Right lobe of liver (tissue), 6 donors: ENCODE measurements at regions not wholly inside any gene's neighbourhood (a gene's known extent, or its start where the extent isn't known, plus 50 kb on each side); places are given as distances from the start of the nearest gene placed in this dataset.

Source experiments
- ATAC-seq, 4 donors: fragments of 200-7000 bp; cut with Tn5 transposase; one replicate each; pipeline ENCODE4 v1.9.1; 2020; ENCODE audit warnings: mild to moderate bottlenecking in 4 of 4, moderate library complexity in 4 of 4
- DNase-seq, 3 donors: peaks; one replicate each; pipeline ENCODE4 v3.0.0-alpha.2; 2020
- H3K27ac ChIP-seq, 3 donors: fragments of 200-600 bp; one replicate each; pipeline ENCODE4 v1.8.0; 2022
- H3K27me3 ChIP-seq, 2 donors: fragments of 200-600 bp; one replicate each; pipeline ENCODE4 v1.8.0; 2022
- H3K36me3 ChIP-seq, 4 donors: fragments of 200-600 bp; sonication (generic) in 1 of 4; one replicate each; pipeline versions ENCODE4 v1.5.1 to v1.8.0; 2017 to 2022; ENCODE audit warnings: control low read depth in 1 of 4
- H3K4me1 ChIP-seq, 4 donors: fragments of 200-600 bp; sonication (generic) in 1 of 4; one replicate each; pipeline versions ENCODE4 v1.5.1 to v1.8.0; 2017 to 2022; ENCODE audit warnings: control low read depth in 1 of 4
- H3K4me3 ChIP-seq, 3 donors: fragments of 200-600 bp; one replicate each; pipeline ENCODE4 v1.8.0; 2022
- H3K9me3 ChIP-seq, 4 donors: fragments of 200-600 bp; sonication (generic) in 1 of 4; one replicate each; pipeline versions ENCODE4 v1.5.1 to v1.8.0; 2017 to 2022; ENCODE audit warnings: control low read depth in 1 of 4
- POLR2A ChIP-seq: fragments of 450-650 bp; IDR thresholded peaks from one replicate; pipeline ENCODE4 v1.6.1; 2017; ENCODE audit warnings: antibody characterized with exemption, mild to moderate bottlenecking
- WGBS: methylation state at CpG from one replicate; pipeline ENCODE4 v1.1.6; 2018; ENCODE audit warnings: low coverage, low lambda C conversion rate; ENCODE audit not compliant: insufficient coverage; ENCODE audit errors: missing lambda C conversion rate; 5-methylcytosine and 5-hydroxymethylcytosine counted together
- intact Hi-C, 2 donors: fragments of 100-400 bp; cut with DNase I; formaldehyde crosslinking; loops; one replicate each; pipeline versions ENCODE4 v1.11.2 to v1.14.1; 2022
- TF ChIP-seq, protein P1 (sequence below), 4 donors: fragments of 200-600 bp in 3 of 4; fragments of 450-650 bp in 1 of 4; IDR thresholded peaks; one replicate each; pipeline versions ENCODE4 v1.5.1 to v1.8.0; 2016 to 2022; ENCODE audit warnings: antibody characterized with exemption in 4 of 4, mild to moderate bottlenecking in 2 of 4
- donor health status: DM: no; HTN: yes; CAD: no.
- donor health status: DM: no; HTN: no; CAD: no.
- donor health status: DM: no; HTN: no; CAD: no.
- donor health status: DM: no; HTN: yes; CAD: no.
- donor health status: DM: no; HTN: yes; CAD: no.

DNA sequence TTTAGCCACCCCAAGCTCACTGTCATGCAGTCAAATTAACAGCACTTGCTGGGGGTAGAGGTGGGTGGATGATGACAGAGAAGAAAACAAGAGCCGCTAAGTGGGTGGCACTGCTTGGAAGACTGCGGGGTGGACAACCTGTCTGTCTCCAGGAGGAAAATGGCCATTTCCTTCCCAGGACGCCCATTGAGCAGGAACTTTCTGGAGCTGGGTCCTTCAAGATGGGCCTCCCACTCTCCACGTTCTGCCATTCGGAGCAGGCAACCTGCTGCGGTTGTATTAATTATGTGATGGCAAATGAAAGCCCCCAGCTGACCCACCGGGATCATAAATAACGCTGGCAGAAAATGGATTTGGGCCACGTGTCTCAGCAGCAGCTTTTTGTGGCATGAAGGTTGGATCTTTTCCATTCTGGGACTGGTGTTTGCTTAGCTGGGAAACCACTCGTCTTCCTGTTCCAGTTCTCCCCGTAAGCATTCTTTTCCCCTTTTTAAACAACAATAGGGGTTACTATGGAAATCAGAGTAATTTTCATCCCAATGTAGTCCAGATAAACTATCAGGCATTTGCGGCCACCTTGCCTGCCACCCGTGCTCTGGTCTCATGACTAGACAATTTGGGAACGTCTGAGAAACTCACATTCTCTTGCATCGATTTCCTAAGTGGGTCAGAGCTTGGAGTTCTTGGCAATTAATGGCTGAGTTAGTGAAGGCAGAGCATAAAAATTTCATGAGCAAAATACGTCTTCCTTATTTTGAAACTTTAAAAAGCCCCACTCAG lies 215.5 kb downstream of the ANKRD60 start:
- TF ChIP-seq, protein P1, sequence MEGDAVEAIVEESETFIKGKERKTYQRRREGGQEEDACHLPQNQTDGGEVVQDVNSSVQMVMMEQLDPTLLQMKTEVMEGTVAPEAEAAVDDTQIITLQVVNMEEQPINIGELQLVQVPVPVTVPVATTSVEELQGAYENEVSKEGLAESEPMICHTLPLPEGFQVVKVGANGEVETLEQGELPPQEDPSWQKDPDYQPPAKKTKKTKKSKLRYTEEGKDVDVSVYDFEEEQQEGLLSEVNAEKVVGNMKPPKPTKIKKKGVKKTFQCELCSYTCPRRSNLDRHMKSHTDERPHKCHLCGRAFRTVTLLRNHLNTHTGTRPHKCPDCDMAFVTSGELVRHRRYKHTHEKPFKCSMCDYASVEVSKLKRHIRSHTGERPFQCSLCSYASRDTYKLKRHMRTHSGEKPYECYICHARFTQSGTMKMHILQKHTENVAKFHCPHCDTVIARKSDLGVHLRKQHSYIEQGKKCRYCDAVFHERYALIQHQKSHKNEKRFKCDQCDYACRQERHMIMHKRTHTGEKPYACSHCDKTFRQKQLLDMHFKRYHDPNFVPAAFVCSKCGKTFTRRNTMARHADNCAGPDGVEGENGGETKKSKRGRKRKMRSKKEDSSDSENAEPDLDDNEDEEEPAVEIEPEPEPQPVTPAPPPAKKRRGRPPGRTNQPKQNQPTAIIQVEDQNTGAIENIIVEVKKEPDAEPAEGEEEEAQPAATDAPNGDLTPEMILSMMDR (IDR thresholded peaks at IDR 0.05) = no peak
- no peak for TF ChIP-seq POLR2A
- intact Hi-C loops = no loop called here
- ATAC-seq (no peak), DNase-seq (no peak)
- Histone ChIP-seq H3K9me3 (no peaks in the 10 kb centered on the region), H3K4me3 (no peak overlapping the region), H3K4me1 (no peaks in the 10 kb centered on the region), H3K27me3 (no peaks in the 10 kb centered on the region), H3K27ac (no peak overlapping the region), H3K36me3 (no peaks in the 10 kb centered on the region)
- WGBS = 43% methylated on average over 11 of the region's 16 CpGs

DNA sequence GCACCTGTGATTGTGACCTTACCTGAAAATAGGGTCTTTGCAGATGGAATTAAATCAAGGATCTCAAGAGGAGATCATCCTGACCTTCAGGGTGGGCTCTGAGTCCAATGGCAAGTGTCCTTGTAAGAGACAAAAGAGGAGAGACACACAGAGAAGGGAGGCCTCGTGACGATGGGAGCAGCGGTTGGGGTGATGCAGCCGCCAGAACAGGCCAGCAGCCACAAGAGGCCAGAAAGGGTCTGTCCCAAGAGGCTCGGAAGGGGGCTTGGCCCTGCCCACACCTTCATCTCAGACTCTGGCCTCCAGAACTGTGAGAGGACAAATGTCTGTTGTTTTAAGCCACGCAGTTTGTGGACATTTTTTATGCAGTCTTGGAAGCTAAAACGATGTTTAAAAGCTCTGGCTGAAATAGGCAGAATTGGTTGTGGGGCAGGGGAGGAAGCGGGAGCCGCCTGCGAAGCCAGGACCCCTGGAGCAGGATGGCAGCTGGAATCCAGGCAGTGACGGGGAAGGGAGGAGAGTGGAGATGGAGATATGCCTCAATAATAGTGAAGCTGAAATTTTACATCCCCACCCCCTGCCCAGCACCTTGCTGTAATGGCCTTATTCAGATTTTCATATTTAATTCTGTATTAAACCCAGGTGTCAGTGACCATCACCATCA lies 216.4 kb downstream of the ANKRD60 start:
- no peaks in the 10 kb centered on the region for H3K4me1 ChIP-seq
- ATAC-seq = no peak
- no peaks in the 10 kb centered on the region for H3K9me3 ChIP-seq
- intact Hi-C loops = no loop called here
- no peaks in the 10 kb centered on the region for H3K36me3 ChIP-seq
- H3K27ac ChIP-seq = no peak overlapping the region
- H3K4me3 ChIP-seq = no peak overlapping the region
- TF ChIP-seq POLR2A = no peak
- TF ChIP-seq, protein P1 (IDR thresholded peaks at IDR 0.05) = no peak
- no peaks in the 10 kb centered on the region for H3K27me3 ChIP-seq
- 67% methylated on average over 11 of the region's 11 CpGs for WGBS
- peak in 1 of 3 donors; percentile 14 for DNase-seq

DNA sequence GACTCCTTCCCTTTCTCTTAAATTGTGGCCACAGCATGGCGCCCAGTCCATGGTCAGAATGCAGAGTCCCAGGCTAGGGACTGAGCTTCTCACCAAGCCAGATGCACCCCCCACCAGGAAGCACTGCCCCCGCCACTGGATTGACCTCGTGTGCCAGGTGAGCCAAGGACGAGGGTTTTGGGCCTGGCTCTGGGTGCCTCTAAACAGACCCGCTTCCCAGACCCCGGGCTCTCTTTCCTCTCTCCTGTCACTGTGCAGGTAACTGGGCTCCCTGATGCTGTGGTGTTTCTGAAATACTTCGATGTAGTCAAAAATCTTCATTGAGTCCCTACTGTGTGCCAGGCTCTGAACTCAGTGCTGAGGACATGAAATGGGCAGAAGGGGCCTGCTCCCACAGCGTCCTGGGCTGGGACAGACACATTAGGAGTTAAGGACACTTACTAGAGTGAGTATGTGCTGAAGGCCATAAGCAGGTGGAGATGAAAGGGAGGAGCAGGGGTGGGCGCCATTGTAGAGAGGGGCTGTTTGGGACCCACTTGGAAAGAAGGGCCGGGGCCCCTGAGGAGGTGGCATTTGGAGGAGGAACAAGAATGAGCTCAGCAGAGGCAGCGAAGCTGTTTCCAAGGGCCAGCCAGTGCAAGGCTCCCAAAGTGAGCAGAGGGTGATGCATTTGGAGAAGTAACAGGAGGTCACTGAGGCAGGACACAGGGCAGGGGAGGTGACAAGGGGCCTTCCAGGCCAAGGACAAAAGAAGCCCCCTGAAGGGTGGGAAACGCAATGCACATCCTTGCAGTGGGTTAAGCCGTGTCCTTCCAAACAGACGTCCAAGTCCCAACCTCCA lies 217.1 kb downstream of the ANKRD60 start:
- Histone ChIP-seq H3K9me3 (no peaks in the 10 kb centered on the region), H3K27me3 (no peaks in the 10 kb centered on the region), H3K4me3 (no peak overlapping the region), H3K27ac (no peak overlapping the region), H3K36me3 (no peaks in the 10 kb centered on the region), H3K4me1 (no peaks in the 10 kb centered on the region)
- intact Hi-C loops = no loop called here
- no peak for TF ChIP-seq POLR2A
- TF ChIP-seq, protein P1 (IDR thresholded peaks at IDR 0.05) = no peak
- WGBS = 70% methylated on average over 5 of the region's 14 CpGs
- ATAC-seq = no peak
- DNase-seq = peak in 1 of 3 donors; percentile 32

DNA sequence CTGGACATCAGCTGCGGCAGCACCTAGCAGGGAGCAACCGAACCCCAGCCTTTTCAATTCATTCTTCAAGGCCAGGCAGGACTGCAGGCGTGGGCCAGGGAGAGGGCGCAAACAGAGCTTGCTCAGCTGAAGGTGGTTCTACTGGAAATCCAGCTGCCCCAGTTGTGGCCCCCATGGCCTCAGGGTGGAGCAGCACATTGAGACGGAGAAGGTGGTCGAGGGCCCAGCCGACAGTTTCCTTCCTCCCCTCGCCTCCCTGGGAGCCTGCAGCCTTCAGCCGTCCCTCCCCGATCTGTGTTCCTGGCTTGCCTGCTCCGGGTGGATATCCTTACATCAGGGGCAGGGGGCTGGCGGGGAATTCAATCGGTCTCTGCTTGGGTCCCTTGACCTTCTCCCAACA lies 217.8 kb downstream of the ANKRD60 start:
- no peak for ATAC-seq
- WGBS = 80% methylated on average over 1 of the region's 13 CpGs
- intact Hi-C loops = no loop called here
- DNase-seq = peak in 1 of 3 donors; percentile 36
- Histone ChIP-seq H3K4me1 (no peaks in the 10 kb centered on the region), H3K4me3 (no peak overlapping the region), H3K27me3 (no peaks in the 10 kb centered on the region), H3K9me3 (no peaks in the 10 kb centered on the region), H3K36me3 (no peaks in the 10 kb centered on the region), H3K27ac (no peak overlapping the region)
- TF ChIP-seq, protein P1 (IDR thresholded peaks at IDR 0.05) = no peak
- TF ChIP-seq POLR2A = no peak
